Subcutaneous abdominal adipose tissue (tissue), 5 donors: ENCODE measurements at regions not wholly inside any gene's neighbourhood (a gene's known extent, or its start where the extent isn't known, plus 50 kb on each side); places are given as distances from the start of the nearest gene placed in this dataset.
"Not testable (repeated sequence)": the region's sequence is repeated elsewhere in the genome, so short reads cannot be mapped to it uniquely, and the experiment has no call there.

Experiments used
- H3K27ac ChIP-seq: one replicate; pipeline ENCODE4 v1.7.0; 2013; ENCODE audit warnings: low read depth, mild to moderate bottlenecking, inconsistent platforms, low read length, moderate library complexity
- H3K27me3 ChIP-seq, 5 donors: one replicate each; pipeline ENCODE4 v1.7.0; 2013; ENCODE audit warnings: low read length in 5 of 5, inconsistent platforms in 1 of 5; ENCODE audit not compliant: control insufficient read depth in 5 of 5, insufficient read depth in 4 of 5
- H3K36me3 ChIP-seq, 5 donors: one replicate each; pipeline ENCODE4 v1.7.0; 2013; ENCODE audit warnings: low read length in 5 of 5; ENCODE audit not compliant: control insufficient read depth in 5 of 5, insufficient read depth in 5 of 5
- H3K4me1 ChIP-seq, 5 donors: one replicate each; pipeline ENCODE4 v1.7.0; 2013; ENCODE audit warnings: low read length in 5 of 5, mild to moderate bottlenecking in 3 of 5, moderate library complexity in 1 of 5; ENCODE audit not compliant: control insufficient read depth in 5 of 5, insufficient read depth in 5 of 5
- H3K4me3 ChIP-seq, 5 donors: one replicate each; pipeline ENCODE4 v1.7.0; 2013; ENCODE audit warnings: low read length in 5 of 5, low read depth in 1 of 5
- H3K9ac ChIP-seq, 5 donors: one replicate each; pipeline ENCODE4 v1.7.0; 2013; ENCODE audit warnings: low read length in 5 of 5, mild to moderate bottlenecking in 4 of 5, moderate library complexity in 3 of 5
- H3K9me3 ChIP-seq, 5 donors: one replicate each; pipeline ENCODE4 v1.7.0; 2013; ENCODE audit warnings: low read length in 5 of 5; ENCODE audit not compliant: control insufficient read depth in 5 of 5
- donor health status: healthy.
- donor health status: healthy.
- donor health status: healthy.
- donor health status: healthy.
- donor health status: healthy.

DNA sequence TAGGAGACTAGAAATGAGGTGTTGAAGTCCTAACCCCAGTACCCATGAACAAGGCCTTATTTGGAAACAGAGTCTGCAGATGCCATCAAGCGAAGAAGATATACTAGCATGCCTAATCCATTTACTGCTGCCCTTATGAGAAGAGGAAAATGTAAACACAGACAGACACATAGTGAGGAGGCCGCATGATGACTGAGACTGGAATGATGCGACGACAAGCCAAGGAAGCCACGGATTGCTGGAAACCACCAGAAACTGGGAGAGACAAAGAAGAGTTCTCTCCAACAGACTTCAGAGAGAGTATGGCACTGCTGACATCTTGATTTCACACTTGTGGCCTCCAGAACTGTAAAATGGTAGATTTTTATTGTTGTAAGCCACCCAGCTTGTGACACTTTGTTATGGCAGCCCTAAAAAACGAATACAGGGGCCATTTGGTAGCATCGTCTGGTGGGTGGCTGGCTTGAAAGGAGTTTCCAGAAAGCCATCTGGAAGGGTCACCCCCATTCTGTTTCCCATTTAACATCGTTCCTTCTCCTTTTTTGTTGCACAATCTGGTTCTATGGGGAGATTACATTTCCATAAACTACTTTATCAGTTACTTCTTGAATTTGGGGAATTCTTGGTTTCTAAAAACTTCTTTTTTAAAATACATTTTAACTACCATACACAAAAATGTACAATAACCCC lies 193.1 kb downstream of the HSD17B3 start:
- Histone ChIP-seq H3K27ac (no peak overlapping the region), H3K9ac (no peak overlapping the region), H3K27me3 (no peaks in the 10 kb centered on the region), H3K4me3 (no peak overlapping the region), H3K36me3 (no peaks in the 10 kb centered on the region), H3K4me1 (no peaks in the 10 kb centered on the region), H3K9me3 (peaks cover 0 to 12% (median 6%) of the 10 kb centered on the region in 5 donors)

- no peak overlapping the region for H3K9ac ChIP-seq
- H3K4me3 ChIP-seq, result no peak overlapping the region
- H3K9me3 ChIP-seq, result peaks cover 0 to 17% (median 10%) of the 10 kb centered on the region in 5 donors
- H3K36me3 ChIP-seq, result no peaks in the 10 kb centered on the region
- H3K4me1 ChIP-seq, result no peaks in the 10 kb centered on the region
- H3K27ac ChIP-seq, result no peak overlapping the region
- H3K27me3 ChIP-seq, result no peaks in the 10 kb centered on the region
These were observed 194.5 kb downstream of the HSD17B3 start for GRCh38 chr9:96107436-96107835.

DNA sequence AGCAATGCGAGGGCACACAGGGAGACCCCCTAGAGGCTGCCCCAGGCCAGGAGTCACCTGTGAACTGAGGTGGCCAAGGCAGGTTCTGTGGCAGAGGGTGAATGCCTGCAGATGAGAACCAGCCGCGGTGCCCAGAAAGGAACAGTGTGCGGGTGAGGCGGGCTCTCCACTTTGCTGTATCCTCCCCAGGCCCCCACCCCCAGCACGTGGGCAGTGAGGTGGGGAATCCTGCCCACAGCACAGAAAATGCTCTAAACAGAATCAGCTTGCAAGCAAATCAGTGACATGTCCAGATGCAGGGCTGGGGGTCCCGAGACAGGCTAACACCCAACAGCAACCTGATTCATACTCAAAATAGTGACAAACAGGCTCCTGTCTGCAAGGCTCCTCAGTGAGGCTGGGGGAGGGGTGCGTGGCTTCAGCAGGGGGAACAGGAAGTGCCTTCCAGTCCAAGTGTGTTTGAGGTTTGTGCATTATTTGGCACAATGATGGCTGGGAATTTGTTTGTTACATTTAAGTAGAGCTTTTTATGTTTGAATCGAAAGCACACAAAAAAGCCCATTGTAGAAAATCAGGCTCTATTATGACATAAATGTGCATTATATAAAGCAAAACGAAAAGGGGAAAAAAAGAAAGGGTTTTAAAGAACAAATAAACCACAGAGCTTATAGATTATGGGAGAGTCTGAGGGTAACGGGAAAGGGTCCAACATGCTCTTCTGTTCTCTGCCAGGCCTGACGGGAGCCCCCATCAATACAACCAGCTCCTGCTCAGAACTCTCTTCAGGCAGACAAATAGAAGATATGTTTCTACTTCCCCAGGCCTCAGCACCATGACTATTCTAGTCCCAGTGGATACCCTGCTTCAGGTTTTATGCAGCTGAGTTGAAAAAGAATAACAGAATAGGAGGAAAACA lies 201.3 kb downstream of the HSD17B3 start:
- H3K9ac ChIP-seq, result no peak overlapping the region
- H3K27me3 ChIP-seq, result no peaks in the 10 kb centered on the region
- no peaks in the 10 kb centered on the region for H3K36me3 ChIP-seq
- H3K4me3 ChIP-seq, result no peak overlapping the region
- no peak overlapping the region for H3K27ac ChIP-seq
- H3K4me1 ChIP-seq, result peaks cover 0 to 6% (median 0%) of the 10 kb centered on the region in 5 donors
- H3K9me3 ChIP-seq, result peaks cover 0 to 16% (median 8%) of the 10 kb centered on the region in 5 donors

DNA sequence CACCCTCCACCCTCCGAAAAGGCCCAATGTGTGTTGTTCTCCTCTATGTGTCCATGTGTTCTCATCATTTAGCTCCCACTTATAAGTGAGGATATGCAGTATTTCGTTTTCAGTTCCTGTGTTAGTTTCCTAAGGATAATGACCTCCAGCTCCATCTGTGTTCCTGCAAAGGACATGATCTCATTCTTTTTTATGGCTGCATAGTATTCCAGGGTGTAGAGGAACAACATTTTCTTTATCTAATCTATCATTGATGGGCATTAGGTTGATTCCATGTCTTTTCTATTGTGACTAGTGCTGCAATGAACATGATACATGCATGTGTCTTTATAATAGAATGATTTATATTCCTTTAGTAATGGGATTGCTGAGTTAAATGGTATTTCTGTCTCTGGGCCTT lies 211.3 kb downstream of the HSD17B3 start:
- not testable (repeated sequence) for H3K4me3 ChIP-seq, H3K27ac ChIP-seq, H3K4me1 ChIP-seq, H3K36me3 ChIP-seq, H3K9ac ChIP-seq
- Histone ChIP-seq H3K9me3 (peaks cover 0 to 13% (median 10%) of the 10 kb centered on the region in 5 donors), H3K27me3 (peaks cover 5 to 21% (median 12%) of the 10 kb centered on the region in 5 donors)

DNA sequence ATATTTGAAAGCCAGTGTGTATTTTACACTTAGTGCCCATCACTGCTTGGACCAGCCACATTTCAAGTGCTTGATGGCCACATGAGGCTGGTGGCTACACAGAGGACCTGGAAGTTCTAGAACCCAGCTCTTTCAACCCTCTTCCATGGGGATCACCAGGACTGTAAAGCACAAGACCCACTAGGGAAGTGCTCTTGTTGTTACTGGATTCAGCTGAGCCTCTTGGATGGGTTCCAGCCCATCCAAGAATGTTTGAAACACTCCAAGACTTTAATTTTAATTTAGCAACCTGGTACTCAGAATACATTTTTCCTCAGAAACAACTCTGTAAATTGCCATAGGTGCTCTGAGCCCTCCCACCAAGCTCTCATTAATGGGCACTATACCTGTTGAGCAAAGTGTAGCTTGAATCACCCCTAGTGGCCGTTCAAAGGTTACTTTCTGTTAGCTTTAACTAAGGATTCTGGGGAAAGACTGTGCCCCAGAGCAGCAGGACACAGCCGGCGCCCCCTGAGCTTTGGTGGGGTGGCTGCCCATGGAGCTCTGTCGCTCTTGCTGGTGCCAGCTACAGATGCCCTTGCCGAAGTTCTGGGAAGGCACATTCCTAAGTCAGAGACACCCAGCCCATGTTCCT lies 212.4 kb downstream of the HSD17B3 start:
- Histone ChIP-seq H3K36me3 (no peaks in the 10 kb centered on the region), H3K27me3 (peaks cover 5 to 21% (median 12%) of the 10 kb centered on the region in 5 donors), H3K9ac (no peak overlapping the region), H3K4me1 (no peaks in the 10 kb centered on the region), H3K27ac (no peak overlapping the region), H3K9me3 (peaks cover 0 to 10% (median 3%) of the 10 kb centered on the region in 5 donors), H3K4me3 (no peak overlapping the region)

DNA sequence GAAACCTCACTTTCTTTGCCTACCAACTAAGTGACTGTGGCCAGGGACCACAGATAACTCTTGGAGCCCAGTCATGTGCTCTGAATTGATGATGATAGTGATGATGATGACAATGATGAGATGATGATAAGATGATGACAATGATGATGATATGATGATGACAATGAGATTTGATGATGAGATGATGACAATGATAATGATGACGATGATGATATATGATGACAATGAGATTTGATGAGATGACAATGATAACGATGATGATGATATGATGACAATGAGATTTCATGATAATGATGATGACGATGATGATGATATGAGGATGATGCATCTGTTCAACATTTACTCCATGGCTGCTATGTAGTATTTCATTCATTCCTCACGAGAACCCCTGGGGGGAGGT lies 213.0 kb downstream of the ERCC6L2 start:
- H3K36me3 ChIP-seq, result no peaks in the 10 kb centered on the region
- H3K9ac ChIP-seq, result no peak overlapping the region
- no peak overlapping the region for H3K27ac ChIP-seq
- H3K27me3 ChIP-seq, result peaks cover 5 to 21% (median 12%) of the 10 kb centered on the region in 5 donors
- no peaks in the 10 kb centered on the region for H3K4me1 ChIP-seq
- peaks cover 0 to 10% (median 3%) of the 10 kb centered on the region in 5 donors for H3K9me3 ChIP-seq
- H3K4me3 ChIP-seq, result no peak overlapping the region

- Histone ChIP-seq H3K27me3 (peaks cover 5 to 21% (median 12%) of the 10 kb centered on the region in 5 donors), H3K4me3 (no peak overlapping the region), H3K9me3 (peaks cover 0 to 10% (median 3%) of the 10 kb centered on the region in 5 donors), H3K9ac (no peak overlapping the region), H3K36me3 (no peaks in the 10 kb centered on the region), H3K27ac (no peak overlapping the region), H3K4me1 (no peaks in the 10 kb centered on the region)
These were observed 212.3 kb downstream of the ERCC6L2 start for GRCh38 chr9:96087669-96088299.

- no peaks in the 10 kb centered on the region for H3K36me3 ChIP-seq
- H3K27me3 ChIP-seq, result peaks cover 5 to 21% (median 12%) of the 10 kb centered on the region in 5 donors
- H3K9me3 ChIP-seq, result peaks cover 0 to 8% (median 3%) of the 10 kb centered on the region in 5 donors
- no peak overlapping the region for H3K9ac ChIP-seq
- no peak overlapping the region for H3K4me3 ChIP-seq
- no peak overlapping the region for H3K27ac ChIP-seq
- no peaks in the 10 kb centered on the region for H3K4me1 ChIP-seq
These were observed 211.6 kb downstream of the ERCC6L2 start for GRCh38 chr9:96086936-96087571.

- Histone ChIP-seq H3K27me3 (peaks cover 5 to 21% (median 12%) of the 10 kb centered on the region in 5 donors), H3K36me3 (no peaks in the 10 kb centered on the region), H3K27ac (no peak overlapping the region)
These were observed 210.1 kb downstream of the ERCC6L2 start for GRCh38 chr9:96085491-96086143.

More at GRCh38 chr9:96085491-96086143, 210.1 kb downstream of the ERCC6L2 start:
- no peak overlapping the region for H3K9ac ChIP-seq
- no peaks in the 10 kb centered on the region for H3K4me1 ChIP-seq
- H3K4me3 ChIP-seq, result no peak overlapping the region
- H3K9me3 ChIP-seq, result no peaks in the 10 kb centered on the region
